Parathyroid adenoma (tissue), 2 donors: ENCODE measurements at regions not wholly inside any gene's neighbourhood (a gene's known extent, or its start where the extent isn't known, plus 50 kb on each side); places are given as distances from the start of the nearest gene placed in this dataset.

ENCODE experiments used
- H2AFZ ChIP-seq: fragments of 300-600 bp; sonication (generic); one replicate; pipeline ENCODE4 v1.7.0; 2017; ENCODE audit warnings: antibody characterized with exemption, mild to moderate bottlenecking
- H3K27ac ChIP-seq: fragments of 300-600 bp; sonication (generic); one replicate; pipeline ENCODE4 v1.7.0; 2017
- H3K27me3 ChIP-seq: fragments of 300-600 bp; sonication (generic); one replicate; pipeline ENCODE4 v1.7.0; 2017; ENCODE audit warnings: low read length; ENCODE audit not compliant: control insufficient read depth, insufficient read depth
- H3K36me3 ChIP-seq: fragments of 300-600 bp; sonication (generic); one replicate; pipeline ENCODE4 v1.7.0; 2017; ENCODE audit warnings: low read length; ENCODE audit not compliant: control insufficient read depth, insufficient read depth
- H3K4me1 ChIP-seq: fragments of 300-600 bp; sonication (generic); one replicate; pipeline ENCODE4 v1.7.0; 2017; ENCODE audit warnings: control low read depth
- H3K4me2 ChIP-seq: fragments of 300-600 bp; sonication (generic); one replicate; pipeline ENCODE4 v1.7.0; 2017; ENCODE audit warnings: low read length
- H3K4me3 ChIP-seq: fragments of 300-600 bp; sonication (generic); one replicate; pipeline ENCODE4 v1.7.0; 2017; ENCODE audit warnings: low read depth, low read length
- H3K79me2 ChIP-seq: fragments of 300-600 bp; sonication (generic); one replicate; pipeline ENCODE4 v1.7.0; 2017; ENCODE audit warnings: control low read depth
- H3K9ac ChIP-seq: fragments of 300-600 bp; sonication (generic); one replicate; pipeline ENCODE4 v1.7.0; 2017; ENCODE audit warnings: mild to moderate bottlenecking
- H3K9me3 ChIP-seq: fragments of 300-600 bp; sonication (generic); one replicate; pipeline ENCODE4 v1.7.0; 2017; ENCODE audit warnings: low read length; ENCODE audit not compliant: control insufficient read depth
- TF ChIP-seq, protein P1 (sequence below): fragments of 300-600 bp; sonication (generic); IDR thresholded peaks from one replicate; pipeline ENCODE4 v1.7.0; 2017; ENCODE audit warnings: antibody characterized with exemption, mild to moderate bottlenecking
- donor health status: primary hyperparathyroidism.

DNA sequence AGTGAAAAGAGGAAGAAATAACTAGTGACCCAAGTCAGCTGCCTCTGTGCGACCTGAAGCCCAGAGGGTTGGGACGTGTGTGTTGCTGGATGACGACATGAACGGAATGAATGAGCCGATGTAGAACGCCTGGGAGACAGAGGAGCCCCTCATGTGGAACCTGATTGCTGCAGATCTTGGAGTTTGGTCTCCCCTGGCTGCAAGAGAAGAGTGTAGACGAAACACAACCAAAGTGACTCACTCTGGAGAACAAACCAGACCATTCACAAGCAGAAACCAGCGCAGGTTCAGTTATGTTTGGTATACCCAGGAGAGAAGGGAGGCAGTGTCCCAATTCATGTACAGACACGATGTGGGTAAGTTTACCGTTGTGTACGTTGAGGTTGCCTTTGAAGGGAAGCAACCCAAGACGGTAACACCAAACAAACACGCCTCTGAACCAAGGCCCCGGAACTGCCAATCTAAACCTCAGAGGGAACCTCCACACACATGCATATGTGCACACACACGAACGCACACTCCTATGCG, 265.9 kb downstream of the BMP7 start:
- Histone ChIP-seq H3K27me3 (no peaks in the 10 kb centered on the region), H3K4me3 (no peak overlapping the region), H3K9me3 (no peaks in the 10 kb centered on the region), H3K27ac (no peak overlapping the region), H3K79me2 (no peaks in the 10 kb centered on the region), H3K4me2 (no peak overlapping the region), H3K4me1 (no peaks in the 10 kb centered on the region), H2AFZ (no peak overlapping the region), H3K9ac (no peak overlapping the region), H3K36me3 (no peaks in the 10 kb centered on the region)
- TF ChIP-seq, protein P1, sequence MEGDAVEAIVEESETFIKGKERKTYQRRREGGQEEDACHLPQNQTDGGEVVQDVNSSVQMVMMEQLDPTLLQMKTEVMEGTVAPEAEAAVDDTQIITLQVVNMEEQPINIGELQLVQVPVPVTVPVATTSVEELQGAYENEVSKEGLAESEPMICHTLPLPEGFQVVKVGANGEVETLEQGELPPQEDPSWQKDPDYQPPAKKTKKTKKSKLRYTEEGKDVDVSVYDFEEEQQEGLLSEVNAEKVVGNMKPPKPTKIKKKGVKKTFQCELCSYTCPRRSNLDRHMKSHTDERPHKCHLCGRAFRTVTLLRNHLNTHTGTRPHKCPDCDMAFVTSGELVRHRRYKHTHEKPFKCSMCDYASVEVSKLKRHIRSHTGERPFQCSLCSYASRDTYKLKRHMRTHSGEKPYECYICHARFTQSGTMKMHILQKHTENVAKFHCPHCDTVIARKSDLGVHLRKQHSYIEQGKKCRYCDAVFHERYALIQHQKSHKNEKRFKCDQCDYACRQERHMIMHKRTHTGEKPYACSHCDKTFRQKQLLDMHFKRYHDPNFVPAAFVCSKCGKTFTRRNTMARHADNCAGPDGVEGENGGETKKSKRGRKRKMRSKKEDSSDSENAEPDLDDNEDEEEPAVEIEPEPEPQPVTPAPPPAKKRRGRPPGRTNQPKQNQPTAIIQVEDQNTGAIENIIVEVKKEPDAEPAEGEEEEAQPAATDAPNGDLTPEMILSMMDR, result no peak

DNA sequence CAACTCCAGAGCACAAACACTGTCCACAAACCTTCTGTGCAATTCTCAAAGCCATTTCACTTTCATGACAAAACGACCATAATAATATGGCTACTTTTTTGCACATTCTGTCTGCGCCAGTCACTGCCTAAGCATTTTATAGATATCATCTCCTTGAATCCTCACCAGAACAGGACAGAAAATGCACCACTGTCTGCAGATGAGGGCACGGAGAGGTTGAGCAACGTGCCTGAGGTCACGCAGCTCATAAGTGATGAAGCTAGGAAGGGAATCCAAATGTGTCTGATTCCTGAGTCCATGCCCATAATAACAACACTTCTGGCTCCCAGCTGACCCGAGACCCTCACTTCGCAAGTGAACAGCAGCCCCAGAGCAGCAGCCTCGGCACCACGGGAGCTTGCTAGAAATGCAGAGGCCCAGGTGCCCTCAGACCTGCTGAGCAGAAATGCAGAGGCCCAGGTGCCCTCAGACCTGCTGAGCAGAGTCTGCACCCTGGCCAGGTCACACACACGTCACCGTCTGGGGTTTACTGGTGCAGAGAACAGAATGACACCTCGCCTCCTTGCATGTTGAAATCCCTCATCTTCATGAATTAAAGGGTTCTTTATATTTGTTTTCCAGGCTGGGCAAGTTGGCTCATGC, 265.2 kb downstream of the BMP7 start:
- H3K4me2 ChIP-seq, result no peak overlapping the region
- H3K4me1 ChIP-seq, result no peaks in the 10 kb centered on the region
- H2AFZ ChIP-seq, result no peak overlapping the region
- H3K27me3 ChIP-seq, result no peaks in the 10 kb centered on the region
- H3K27ac ChIP-seq, result no peak overlapping the region
- H3K79me2 ChIP-seq, result no peaks in the 10 kb centered on the region
- no peaks in the 10 kb centered on the region for H3K36me3 ChIP-seq
- H3K9me3 ChIP-seq, result no peaks in the 10 kb centered on the region
- H3K9ac ChIP-seq, result no peak overlapping the region
- TF ChIP-seq, protein P1, result no peak
- no peak overlapping the region for H3K4me3 ChIP-seq

DNA sequence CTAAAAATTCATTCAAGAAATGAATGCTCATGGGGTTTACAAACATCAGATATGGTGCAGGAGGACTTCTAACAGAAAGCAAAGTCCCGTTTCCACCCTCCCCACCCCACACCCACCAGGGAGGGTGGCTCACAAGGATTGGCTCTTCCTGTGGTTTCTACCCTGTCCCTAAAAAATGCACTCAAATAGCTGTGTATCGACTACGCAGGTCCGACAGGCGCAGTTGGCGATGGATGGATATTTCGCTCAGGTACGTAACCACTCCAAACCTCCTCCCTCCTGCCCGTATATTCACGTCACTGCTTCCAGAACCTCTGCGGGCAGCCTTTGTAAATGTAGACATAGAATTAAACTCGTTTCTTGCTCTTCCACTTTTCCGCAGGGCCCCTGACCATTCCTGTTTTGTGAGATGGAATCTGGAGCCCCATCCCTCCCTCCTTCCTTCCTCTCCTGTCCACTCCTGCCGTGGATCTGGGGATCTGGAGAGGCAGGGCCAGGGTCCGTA, 264.3 kb downstream of the BMP7 start:
- Histone ChIP-seq H3K36me3 (no peaks in the 10 kb centered on the region), H3K4me2 (no peak overlapping the region), H3K27ac (no peak overlapping the region), H3K79me2 (no peaks in the 10 kb centered on the region), H3K4me3 (no peak overlapping the region), H3K9ac (no peak overlapping the region), H2AFZ (no peak overlapping the region), H3K9me3 (no peaks in the 10 kb centered on the region), H3K4me1 (no peaks in the 10 kb centered on the region), H3K27me3 (no peaks in the 10 kb centered on the region)
- TF ChIP-seq, protein P1, result no peak

DNA sequence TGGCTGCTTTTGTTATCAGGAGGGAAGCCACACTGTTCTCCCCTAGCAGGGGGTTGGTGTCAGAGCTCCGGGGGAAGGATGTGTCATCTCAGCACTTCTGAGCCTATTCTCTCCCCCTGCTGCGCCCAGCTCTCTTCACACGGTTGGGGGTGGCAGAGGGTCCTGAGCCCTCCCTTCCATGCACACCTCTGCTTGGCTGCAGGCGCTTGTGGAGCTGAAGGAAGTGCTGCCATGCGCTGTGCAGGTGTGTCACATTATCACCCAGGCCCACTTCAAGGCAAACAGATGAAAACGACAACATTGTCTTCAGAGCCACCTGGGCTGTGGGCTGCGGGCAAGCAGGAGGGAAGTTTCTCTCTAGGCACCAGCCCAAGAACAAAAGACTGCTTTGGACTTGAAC, 263.4 kb downstream of the BMP7 start:
- no peaks in the 10 kb centered on the region for H3K36me3 ChIP-seq
- H3K27me3 ChIP-seq, result no peaks in the 10 kb centered on the region
- no peak overlapping the region for H3K9ac ChIP-seq

More for the DNA sequence above, 263.4 kb downstream of the BMP7 start:
- no peaks in the 10 kb centered on the region for H3K79me2 ChIP-seq
- H3K27ac ChIP-seq, result no peak overlapping the region
- no peaks in the 10 kb centered on the region for H3K4me1 ChIP-seq
- no peak overlapping the region for H3K4me3 ChIP-seq
- no peaks in the 10 kb centered on the region for H3K9me3 ChIP-seq
- H2AFZ ChIP-seq, result no peak overlapping the region
- H3K4me2 ChIP-seq, result no peak overlapping the region
- TF ChIP-seq, protein P1, result no peak
